EL (cell line): ENCODE measurements at regions not wholly inside any gene's neighbourhood (a gene's known extent, or its start where the extent isn't known, plus 50 kb on each side); places are given as distances from the start of the nearest gene placed in this dataset.
"Not testable (repeated sequence)": the region's sequence is repeated elsewhere in the genome, so short reads cannot be mapped to it uniquely, and the experiment has no call there.

ENCODE experiments used
- DNase-seq: peaks from one replicate; pipeline ENCODE4 v3.0.0-alpha.2; 2016

- no peak for DNase-seq
Measured at GRCh38 chr1:90864681-90865080, 147.6 kb upstream of the BARHL2 start.

GRCh38 chr1:90862782-90863181, 145.7 kb upstream of the BARHL2 start:
- no peak for DNase-seq

GRCh38 chr1:90861421-90861820, 144.3 kb upstream of the BARHL2 start:
- DNase-seq = not testable (repeated sequence)

GRCh38 chr1:90856463-90857007, 139.4 kb upstream of the BARHL2 start:
- no peak for DNase-seq

- no peak for DNase-seq
Measured at GRCh38 chr1:90854397-90854924, 137.4 kb upstream of the BARHL2 start.

- no peak for DNase-seq
Measured at GRCh38 chr1:90851711-90852050, 134.6 kb upstream of the BARHL2 start.

- DNase-seq = peak; percentile 77
Measured at GRCh38 chr1:90850898-90851710, 134.0 kb upstream of the BARHL2 start.

- peak; percentile 14 for DNase-seq
Measured at GRCh38 chr1:90850181-90850897, 133.2 kb upstream of the BARHL2 start.

GRCh38 chr1:90841473-90841872, 124.4 kb upstream of the BARHL2 start:
- DNase-seq = no peak

- DNase-seq = no peak
Measured at GRCh38 chr1:90840352-90840751, 123.2 kb upstream of the BARHL2 start.

GRCh38 chr1:90839323-90839722, 122.2 kb upstream of the BARHL2 start:
- no peak for DNase-seq

- no peak for DNase-seq
Measured at GRCh38 chr1:90838720-90839119, 121.6 kb upstream of the BARHL2 start.

- DNase-seq = no peak
Measured at GRCh38 chr1:90837420-90837819, 120.3 kb upstream of the BARHL2 start.

- DNase-seq = no peak
Measured at GRCh38 chr1:90836345-90836679, 119.2 kb upstream of the BARHL2 start.

- no peak for DNase-seq
Measured at GRCh38 chr1:90835661-90836344, 118.7 kb upstream of the BARHL2 start.

- DNase-seq = no peak
Measured at GRCh38 chr1:90834886-90835660, 118.0 kb upstream of the BARHL2 start.

GRCh38 chr1:90834354-90834885, 117.3 kb upstream of the BARHL2 start:
- no peak for DNase-seq

GRCh38 chr1:90833466-90834110, 116.5 kb upstream of the BARHL2 start:
- DNase-seq = no peak

- no peak for DNase-seq
Measured at GRCh38 chr1:90831910-90832309, 114.8 kb upstream of the BARHL2 start.

GRCh38 chr1:90826834-90827233, 109.7 kb upstream of the BARHL2 start:
- no peak for DNase-seq

- DNase-seq = no peak
Measured at GRCh38 chr1:90826024-90826423, 108.9 kb upstream of the BARHL2 start.

- DNase-seq = no peak
Measured at GRCh38 chr1:90824551-90824950, 107.4 kb upstream of the BARHL2 start.
